ENCODE measurements at regions not wholly inside any gene's neighbourhood (a gene's known extent, or its start where the extent isn't known, plus 50 kb on each side); places are given as distances from the start of the nearest gene placed in this dataset.

DNA sequence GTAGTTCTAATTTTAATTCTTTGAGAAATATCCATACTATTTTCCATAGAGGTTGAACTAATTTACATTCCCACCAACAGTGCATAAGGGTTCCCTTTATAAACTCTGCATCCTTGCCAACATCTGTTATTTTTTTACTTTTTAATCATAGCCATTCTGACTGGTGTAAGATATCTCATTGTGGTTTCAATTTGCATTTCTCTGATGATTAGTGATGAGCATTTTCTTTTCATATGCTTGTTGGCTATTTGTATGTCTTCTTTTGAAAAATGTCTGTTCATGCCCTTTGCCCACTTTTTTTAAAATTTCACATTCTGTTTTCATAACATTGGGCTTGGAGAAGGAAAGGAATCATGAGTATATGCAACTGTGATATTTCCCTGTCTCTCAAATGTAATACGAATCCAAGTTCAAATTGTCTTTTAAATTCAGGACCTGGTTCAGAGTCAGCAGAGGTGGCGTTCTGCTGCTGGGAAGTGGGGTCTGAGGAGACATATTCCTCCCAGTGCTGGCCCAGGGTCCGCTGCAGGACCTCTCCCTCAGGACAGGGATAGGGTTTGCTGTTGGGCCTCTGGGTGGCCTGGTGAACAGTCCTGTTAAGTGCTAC is 81.2 kb upstream of the ETV6 start:
- no peak for DNase-seq (ENCODE audit: low read depth)

DNA sequence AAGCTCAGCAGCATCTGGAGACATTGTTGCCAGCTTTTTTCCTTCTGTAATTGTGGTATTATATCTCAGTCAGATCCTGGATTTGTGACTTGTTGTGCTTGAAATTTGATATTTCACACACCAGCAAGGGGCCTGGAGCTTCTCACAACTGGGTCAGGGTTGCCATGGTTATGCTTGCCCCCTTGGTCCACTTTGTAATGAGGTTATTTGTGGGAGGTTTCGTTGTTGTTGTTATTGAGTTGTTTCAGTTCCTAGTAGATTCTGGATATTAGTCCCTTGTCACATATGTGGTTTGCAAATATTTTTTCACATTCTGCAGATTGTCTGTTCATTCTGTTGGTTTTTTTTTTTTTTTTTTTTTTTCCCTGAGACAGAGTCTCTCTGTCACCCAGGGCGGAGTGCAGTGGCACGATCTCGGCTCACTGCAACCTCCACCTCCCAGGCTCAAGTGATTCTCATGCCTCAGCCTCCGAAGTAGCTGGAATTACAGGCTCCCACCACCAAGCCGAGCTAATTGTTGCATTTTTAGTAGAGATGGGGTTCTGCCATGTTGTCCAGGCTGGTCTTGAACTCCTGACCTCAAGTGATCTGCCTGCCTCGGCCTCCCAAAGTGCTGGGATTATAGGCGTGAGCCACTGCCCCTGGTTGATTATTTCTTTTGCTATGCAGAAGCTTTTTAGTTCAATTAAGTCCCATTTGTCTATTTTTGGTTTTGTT is 80.6 kb upstream of the ETV6 start:
- DNase-seq (ENCODE audit: low read depth): no peak

DNA sequence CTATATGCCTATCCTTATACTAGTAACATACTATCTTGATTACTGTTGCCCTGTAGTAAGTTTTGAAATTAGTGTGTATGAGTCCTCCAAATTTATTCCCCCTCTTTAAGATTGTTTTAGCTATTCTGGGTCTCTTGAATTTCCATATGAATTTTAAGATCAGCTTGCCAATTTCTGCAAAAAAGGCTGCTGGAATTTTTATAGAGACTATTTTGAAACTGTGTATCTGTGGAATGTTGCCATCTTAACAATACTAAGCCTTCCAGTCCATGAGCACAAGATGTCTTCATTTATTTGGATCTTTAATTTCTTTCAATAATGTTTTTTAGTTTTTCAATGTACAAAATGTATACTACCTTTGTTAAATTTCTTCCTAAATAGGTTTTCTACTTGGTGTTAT is 79.8 kb upstream of the ETV6 start:
- DNase-seq (ENCODE audit: low read depth): no peak

DNA sequence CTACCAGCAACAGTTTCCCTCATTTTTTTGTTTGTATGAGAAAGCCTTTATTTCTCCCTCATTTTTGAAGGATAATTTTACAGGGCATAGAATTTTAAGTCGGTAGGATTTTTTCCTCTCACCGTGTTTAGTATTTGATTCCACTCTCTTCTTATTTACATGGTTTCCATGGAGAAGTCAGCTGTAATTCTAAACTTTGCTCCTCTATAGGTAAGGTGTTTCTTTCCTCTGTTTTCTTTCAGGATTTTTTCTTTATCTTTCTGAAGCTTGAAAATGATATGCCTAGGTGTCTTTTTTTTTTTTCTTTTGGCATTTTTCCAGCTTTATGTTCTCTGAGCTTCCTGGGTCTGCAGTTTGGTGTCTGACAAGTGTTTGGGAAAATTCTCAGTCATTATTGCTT is 75.6 kb upstream of the ETV6 start:
- no peak for DNase-seq (ENCODE audit: low read depth)

DNA sequence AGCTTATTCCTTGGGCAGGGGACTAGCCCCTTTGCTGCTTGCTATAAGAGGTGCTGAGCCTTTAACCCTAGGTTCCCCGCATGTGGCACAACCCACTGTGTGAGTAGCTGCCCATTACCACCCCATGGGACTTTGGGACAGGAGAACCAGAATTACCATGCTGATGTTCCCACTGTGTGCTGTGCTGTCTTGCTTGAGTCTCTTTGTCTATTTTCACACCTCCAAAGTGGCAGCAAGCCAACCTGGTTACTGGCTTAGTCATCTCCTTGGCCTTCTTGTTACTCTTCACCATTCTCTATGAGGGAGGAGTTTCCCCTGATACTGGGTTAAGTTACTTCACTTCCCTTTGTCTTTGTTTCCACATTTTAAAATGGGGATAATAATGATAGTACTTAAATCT is 73.4 kb upstream of the ETV6 start:
- peak; percentile 63 for DNase-seq (ENCODE audit: low read depth)

DNA sequence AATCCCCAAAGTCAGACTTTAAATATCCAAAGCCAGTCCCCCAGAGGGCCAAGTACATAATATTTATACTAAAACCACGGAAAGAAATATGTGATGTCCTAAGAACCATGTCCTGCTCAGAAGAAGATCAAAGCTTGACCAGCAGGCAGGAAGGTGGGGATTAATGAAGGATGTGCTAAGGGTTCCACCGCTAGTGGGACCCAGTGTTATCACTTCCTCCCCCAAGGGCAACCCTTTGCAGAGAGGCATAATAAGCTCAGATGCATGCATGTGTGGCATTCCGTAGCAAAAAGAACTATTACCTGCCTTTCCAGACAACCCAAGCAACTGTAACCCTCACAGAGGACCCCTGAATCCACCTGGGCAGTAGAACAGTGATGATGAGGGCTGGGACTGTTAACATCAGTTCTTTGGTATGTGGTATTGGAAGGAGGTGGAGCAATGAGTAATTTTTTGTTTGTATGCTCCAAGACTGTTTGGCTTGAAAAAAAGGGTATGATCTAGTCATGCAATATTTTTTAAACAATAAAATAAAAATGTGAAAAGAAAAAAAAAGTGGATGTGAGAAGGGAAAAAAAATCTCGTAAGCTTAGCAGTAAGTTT is 71.7 kb upstream of the ETV6 start:
- DNase-seq (ENCODE audit: low read depth): peak; percentile 42

DNA sequence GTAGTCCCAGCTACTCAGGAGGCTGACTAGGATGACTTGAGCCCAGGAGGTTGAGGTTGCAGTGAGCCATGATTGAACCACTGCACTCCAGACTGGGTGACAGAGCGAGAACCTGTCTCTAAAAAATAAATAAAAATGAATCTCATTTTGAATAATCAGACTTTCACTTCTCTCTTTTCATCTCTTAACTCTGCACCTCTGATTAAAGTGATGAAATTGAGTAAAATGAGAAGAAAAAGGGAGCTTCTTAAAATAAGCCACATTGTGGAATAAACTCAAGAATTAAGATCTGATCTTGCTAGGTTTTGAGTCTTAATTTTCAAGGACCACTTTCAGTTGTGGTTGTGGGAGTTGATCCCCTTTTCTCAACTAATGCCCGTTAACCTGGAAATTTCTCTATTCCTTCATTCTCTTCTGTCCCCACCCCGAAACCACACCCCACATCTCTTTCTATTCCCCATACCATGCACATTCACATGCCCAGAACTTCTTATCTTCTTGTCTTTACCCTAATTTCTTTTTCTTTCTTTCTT is 70.9 kb upstream of the ETV6 start:
- no peak for DNase-seq (ENCODE audit: low read depth)

DNA sequence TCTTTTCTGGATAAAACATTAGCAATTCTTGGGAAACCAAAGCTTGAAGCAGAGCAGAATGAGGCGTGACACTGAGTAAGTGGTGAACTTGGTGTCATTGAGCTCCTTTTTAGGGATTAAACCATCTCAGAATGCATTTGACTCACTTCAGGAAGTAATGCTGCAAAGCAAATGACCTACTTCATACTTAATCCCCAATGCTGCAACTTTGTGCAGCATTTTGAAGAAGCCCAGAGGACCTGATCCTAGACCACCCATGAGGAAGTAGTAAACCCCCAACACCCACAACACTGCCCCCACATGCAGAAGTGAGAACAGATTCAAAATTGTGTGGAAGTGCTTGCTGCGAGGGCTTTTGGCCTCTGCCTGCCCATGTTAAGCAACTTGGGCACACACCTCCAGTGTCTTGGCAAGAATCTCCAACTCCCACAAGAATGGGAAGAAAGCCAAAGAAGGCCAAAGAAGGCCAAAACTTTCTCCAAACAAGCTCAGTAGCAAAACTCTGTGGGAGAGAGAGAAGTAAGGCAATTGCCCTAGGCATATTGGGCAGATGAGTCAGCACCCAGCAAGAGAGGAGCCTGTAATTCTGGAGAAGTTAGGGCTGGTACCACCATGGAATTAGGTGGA is 69.2 kb upstream of the ETV6 start:
- DNase-seq (ENCODE audit: low read depth): peak; percentile 85

DNA sequence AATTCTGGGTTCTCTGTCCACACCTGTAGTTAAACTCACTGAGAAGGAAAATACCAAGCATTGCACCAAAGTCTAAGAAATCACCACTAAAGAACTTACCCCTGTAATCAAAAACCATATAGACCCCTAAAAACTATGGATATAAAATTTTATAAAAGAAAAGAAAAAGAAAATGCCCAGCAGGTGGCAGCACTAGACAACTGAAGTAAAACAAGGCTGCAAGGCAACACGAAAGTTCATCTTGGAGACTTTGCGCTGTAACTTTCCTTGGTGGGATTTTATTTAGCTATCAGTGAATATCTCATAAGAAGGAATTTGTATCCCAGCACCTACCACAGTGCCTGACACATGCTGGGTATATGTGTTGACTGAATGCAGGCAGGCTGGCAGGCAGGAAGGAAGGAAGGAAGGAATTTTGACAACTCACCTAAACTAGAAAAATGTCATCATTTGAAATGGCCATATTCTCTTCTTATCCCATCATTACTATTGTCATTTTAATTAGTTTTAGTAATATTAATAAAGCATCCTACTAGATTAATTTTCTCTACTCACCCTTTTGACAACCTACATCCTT is 68.2 kb upstream of the ETV6 start:
- DNase-seq (ENCODE audit: low read depth): peak; percentile 84

DNA sequence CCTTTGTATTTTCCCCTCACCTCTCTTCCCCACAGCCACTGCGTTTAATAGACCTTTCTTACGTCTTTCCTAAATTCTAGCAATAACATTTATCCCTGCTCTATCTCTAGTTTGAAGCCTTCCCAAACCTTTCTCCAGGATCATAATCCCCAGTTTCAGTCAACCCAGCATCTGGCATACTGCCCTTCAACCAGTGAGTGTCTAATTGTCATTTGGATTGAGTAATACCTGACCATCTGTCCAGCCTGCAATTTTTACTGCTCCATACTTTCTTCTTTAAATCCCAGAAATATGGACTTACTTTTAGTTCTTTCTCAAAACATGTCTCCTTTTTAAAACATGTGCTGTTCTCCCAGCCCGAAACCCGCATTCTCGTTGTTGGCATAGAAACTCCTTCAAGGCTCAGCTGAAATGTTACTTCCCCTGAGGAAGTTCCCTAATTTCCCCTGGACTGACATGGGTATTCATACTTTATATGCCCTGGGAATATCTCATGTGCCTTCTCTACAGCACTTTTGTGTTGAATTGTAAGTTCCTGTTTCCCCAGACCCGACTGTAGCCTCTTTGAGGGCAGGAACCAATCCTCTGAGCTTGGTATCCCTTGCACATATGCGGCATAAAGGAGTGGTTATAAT is 65.1 kb upstream of the ETV6 start:
- DNase-seq (ENCODE audit: low read depth): no peak

DNA sequence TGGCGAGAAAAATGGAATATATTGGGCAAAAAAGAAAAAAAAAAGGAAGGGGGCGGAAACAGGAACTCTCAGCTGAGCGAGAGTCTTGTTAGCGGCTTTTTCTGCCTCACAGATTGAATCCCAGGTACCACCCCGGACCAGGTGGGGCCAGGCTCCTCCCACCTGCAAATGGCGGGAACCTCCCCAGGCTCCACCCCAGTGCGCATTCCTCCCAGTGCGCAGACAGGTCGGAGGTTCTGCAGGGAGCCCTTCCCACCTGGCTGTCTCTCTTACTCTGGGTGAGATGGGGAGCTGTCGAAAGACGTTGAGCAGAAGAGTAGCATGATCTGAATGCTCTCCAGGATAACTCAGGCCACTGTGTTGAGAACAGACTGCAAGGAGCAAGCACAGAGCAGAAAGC is 57.0 kb upstream of the ETV6 start:
- DNase-seq (ENCODE audit: low read depth): no peak

DNA sequence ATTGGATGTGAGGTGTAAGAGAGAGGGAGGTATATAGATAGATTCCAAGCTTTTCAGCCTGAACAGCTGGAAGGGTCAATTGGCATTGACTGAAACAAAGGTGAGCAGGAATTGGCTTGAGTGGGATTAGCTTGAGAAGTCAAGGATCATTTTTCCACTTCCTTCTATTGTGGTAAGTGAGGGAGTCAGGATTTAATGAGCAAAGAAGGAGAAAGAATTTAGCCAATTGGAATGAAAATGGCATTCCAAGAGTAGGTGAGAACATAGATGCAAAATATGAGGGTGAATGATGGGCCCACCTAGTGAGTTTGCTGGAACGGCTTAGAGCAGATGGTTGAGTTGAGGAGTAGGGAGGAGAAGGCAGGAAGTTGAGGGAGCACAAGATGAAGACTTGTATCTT is 56.5 kb upstream of the ETV6 start:
- no peak for DNase-seq (ENCODE audit: low read depth)

DNA sequence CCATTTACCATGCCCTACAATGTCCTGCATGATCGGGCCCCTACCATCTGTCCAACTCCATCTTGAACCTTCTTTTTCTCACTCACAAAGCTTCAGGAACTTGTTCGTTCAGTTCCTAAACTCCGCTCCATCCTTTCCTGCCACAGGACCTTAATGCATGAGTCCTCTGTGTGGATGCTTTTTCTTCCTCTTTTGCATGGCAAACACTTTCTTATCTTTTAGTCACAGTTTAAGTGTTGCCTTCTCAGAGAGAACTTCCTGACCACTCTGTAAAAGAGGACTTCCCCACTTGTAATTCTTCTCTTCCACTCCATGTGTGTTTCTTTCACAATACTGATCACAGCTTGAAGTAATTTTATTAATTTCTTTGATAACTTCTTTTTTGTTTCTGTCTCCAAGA is 54.4 kb upstream of the ETV6 start:
- no peak for DNase-seq (ENCODE audit: low read depth)

DNA sequence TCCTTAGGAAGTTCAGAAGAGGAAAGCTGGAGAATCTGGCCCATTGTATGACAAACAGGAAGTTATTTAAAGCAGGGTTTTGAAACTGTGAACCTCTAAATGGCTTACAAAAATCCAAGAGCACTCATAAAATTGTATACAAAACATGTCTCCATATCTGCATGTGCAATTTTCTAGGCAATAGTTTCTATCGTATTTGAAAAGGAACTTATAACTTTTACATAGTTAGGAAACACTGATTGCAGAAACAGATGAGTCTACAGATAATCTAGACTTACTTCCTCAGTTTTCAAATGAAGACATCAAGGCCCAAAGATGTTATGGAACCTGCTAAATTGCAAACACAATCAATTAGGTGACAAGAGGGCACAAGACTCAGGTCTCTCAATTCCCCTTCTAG is 53.3 kb upstream of the ETV6 start:
- DNase-seq (ENCODE audit: low read depth): no peak

DNA sequence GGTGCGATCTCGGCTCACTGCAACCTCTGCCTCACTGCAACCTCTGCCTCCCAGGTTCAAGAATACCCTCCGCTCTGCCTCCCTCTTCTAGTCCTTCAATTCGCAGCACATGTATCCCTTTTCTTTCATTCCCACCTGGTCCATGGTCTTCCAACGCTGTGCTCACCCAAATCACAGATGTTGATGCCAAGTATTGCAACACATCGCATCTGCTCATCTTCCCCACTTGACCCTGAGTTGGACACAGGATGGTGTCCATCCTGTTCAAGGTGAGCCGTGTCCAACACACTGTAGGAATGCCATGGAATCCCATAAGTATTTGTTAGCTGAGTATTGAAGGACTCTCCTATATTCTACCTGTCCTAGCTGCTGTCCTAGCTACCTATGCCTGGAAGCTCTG is 50.6 kb upstream of the ETV6 start:
- no peak for DNase-seq (ENCODE audit: low read depth)
